GM18868 (cell line): ENCODE measurements at regions not wholly inside any gene's neighbourhood (a gene's known extent, or its start where the extent isn't known, plus 50 kb on each side); places are given as distances from the start of the nearest gene placed in this dataset.
"Not testable (repeated sequence)": the region's sequence is repeated elsewhere in the genome, so short reads cannot be mapped to it uniquely, and the experiment has no call there.

Experiments used
- ATAC-seq: cut with Tn5 transposase; IDR thresholded peaks from one replicate; pipeline ENCODE4 v1.9.1; 2021; ENCODE audit warnings: mild to moderate bottlenecking, moderate library complexity; ENCODE audit not compliant: unreplicated experiment

- ATAC-seq = no peak
Observed at GRCh38 chr1:101463195-101463594, 226.4 kb downstream of the S1PR1 start.

GRCh38 chr1:101465941-101466340 is 229.1 kb downstream of the S1PR1 start:
- no peak for ATAC-seq

- ATAC-seq = peak; percentile 70
Observed at GRCh38 chr1:101474039-101474665, 237.3 kb downstream of the S1PR1 start.

- no peak for ATAC-seq
Observed at GRCh38 chr1:101476541-101476940, 239.7 kb downstream of the S1PR1 start.

GRCh38 chr1:101479945-101480344 is 243.1 kb downstream of the S1PR1 start:
- no peak for ATAC-seq

GRCh38 chr1:101482306-101482705 is 245.5 kb downstream of the S1PR1 start:
- no peak for ATAC-seq

- no peak for ATAC-seq
Observed at GRCh38 chr1:101483982-101484688, 247.3 kb downstream of the S1PR1 start.

- ATAC-seq = no peak
Observed at GRCh38 chr1:101484689-101485338, 248.0 kb downstream of the S1PR1 start.

GRCh38 chr1:101485712-101486111 is 248.9 kb downstream of the S1PR1 start:
- ATAC-seq = no peak

GRCh38 chr1:101492144-101492543 is 255.3 kb downstream of the S1PR1 start:
- ATAC-seq = not testable (repeated sequence)

- not testable (repeated sequence) for ATAC-seq
Observed at GRCh38 chr1:101493920-101494319, 257.1 kb downstream of the S1PR1 start.

- no peak for ATAC-seq
Observed at GRCh38 chr1:101496109-101496508, 259.3 kb downstream of the S1PR1 start.

- no peak for ATAC-seq
Observed at GRCh38 chr1:101497881-101498559, 261.2 kb downstream of the S1PR1 start.

- not testable (repeated sequence) for ATAC-seq
Observed at GRCh38 chr1:101504106-101504505, 267.3 kb downstream of the S1PR1 start.

GRCh38 chr1:101505240-101505639 is 268.4 kb downstream of the S1PR1 start:
- ATAC-seq = not testable (repeated sequence)

GRCh38 chr1:101506541-101507164 is 269.8 kb downstream of the S1PR1 start:
- ATAC-seq = peak; percentile 77

- no peak for ATAC-seq
Observed at GRCh38 chr1:101507547-101507971, 270.7 kb downstream of the S1PR1 start.

- no peak for ATAC-seq
Observed at GRCh38 chr1:101508913-101509312, 272.1 kb downstream of the S1PR1 start.

- ATAC-seq = no peak
Observed at GRCh38 chr1:101509370-101509769, 272.6 kb downstream of the S1PR1 start.

- no peak for ATAC-seq
Observed at GRCh38 chr1:101511202-101511891, 274.5 kb downstream of the S1PR1 start.
